ENCODE measurements at regions not wholly inside any gene's neighbourhood (a gene's known extent, or its start where the extent isn't known, plus 50 kb on each side); places are given as distances from the start of the nearest gene placed in this dataset.

DNA sequence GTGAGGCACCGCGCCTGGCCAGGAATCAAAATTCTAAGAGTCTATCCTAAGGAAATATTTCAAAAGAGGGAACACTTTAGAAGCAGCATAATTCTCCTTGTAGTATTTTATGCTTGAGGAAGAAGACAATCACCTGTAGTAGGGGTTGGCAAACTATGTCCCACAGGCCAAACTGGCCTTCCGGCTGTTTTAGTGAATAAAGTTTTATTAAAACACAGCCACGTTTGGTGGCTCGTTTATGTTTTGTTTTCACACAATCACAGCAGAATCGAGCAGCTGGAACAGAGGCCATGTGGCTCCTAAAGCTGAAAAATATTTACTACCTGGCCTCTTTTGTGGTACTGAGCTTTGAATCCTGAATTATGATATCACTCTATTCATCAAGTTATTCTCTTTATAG, 131.7 kb upstream of the TNS3 start:
- H2AFZ ChIP-seq (ENCODE audit: low read depth): no peak overlapping the region
- WGBS (ENCODE audit: low lambda C conversion rate): 93% methylated on average over 6 of the region's 6 CpGs
- no peaks in the 10 kb centered on the region for H3K27me3 ChIP-seq (ENCODE audit: insufficient read depth)
- no peaks in the 10 kb centered on the region for H3K9me2 ChIP-seq
- no peaks in the 10 kb centered on the region for H4K20me1 ChIP-seq (ENCODE audit: insufficient read depth)
- peaks cover 4% of the 10 kb centered on the region for H3F3A ChIP-seq (replicated peaks; ENCODE audit: insufficient read depth)
- no peak overlapping the region for H3K4me3 ChIP-seq (ENCODE audit: low read depth in 2 of 2, low read length in 1 of 2)
- CTCF ChIA-PET: no interaction called here
- no peak overlapping the region for H3K9ac ChIP-seq
- H3K4me1 ChIP-seq (ENCODE audit: control insufficient read depth in 1 of 2, insufficient read depth in 2 of 2, low read depth in 1 of 2, low read length in 1 of 2): peaks cover 0 to 20% of the 10 kb centered on the region in 2 experiments; a peak in 1 of 4 replicates
- H3K36me3 ChIP-seq (replicated peaks in 1 of 2; ENCODE audit: control insufficient read depth in 1 of 2, insufficient read depth in 2 of 2, low read length in 1 of 2): no peaks in the 10 kb centered on the region
- H3K27ac ChIP-seq (ENCODE audit: low read depth in 2 of 2, low read length in 1 of 2): no peak overlapping the region
- no peak overlapping the region for H3K4me2 ChIP-seq
- no peaks in the 10 kb centered on the region for H3K79me2 ChIP-seq (ENCODE audit: insufficient read depth)
- TF ChIP-seq EZH2phosphoT487 (IDR thresholded peaks at IDR 0.05; ENCODE audit: borderline replicate concordance, low read depth): no peak
- TF ChIP-seq, protein P1, sequence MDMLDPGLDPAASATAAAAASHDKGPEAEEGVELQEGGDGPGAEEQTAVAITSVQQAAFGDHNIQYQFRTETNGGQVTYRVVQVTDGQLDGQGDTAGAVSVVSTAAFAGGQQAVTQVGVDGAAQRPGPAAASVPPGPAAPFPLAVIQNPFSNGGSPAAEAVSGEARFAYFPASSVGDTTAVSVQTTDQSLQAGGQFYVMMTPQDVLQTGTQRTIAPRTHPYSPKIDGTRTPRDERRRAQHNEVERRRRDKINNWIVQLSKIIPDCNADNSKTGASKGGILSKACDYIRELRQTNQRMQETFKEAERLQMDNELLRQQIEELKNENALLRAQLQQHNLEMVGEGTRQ (IDR thresholded peaks at IDR 0.05; ENCODE audit: borderline replicate concordance, low read depth, low read length): no peak
- TF ChIP-seq, protein P2, sequence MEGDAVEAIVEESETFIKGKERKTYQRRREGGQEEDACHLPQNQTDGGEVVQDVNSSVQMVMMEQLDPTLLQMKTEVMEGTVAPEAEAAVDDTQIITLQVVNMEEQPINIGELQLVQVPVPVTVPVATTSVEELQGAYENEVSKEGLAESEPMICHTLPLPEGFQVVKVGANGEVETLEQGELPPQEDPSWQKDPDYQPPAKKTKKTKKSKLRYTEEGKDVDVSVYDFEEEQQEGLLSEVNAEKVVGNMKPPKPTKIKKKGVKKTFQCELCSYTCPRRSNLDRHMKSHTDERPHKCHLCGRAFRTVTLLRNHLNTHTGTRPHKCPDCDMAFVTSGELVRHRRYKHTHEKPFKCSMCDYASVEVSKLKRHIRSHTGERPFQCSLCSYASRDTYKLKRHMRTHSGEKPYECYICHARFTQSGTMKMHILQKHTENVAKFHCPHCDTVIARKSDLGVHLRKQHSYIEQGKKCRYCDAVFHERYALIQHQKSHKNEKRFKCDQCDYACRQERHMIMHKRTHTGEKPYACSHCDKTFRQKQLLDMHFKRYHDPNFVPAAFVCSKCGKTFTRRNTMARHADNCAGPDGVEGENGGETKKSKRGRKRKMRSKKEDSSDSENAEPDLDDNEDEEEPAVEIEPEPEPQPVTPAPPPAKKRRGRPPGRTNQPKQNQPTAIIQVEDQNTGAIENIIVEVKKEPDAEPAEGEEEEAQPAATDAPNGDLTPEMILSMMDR (IDR thresholded peaks at IDR 0.05): no peak
- TF ChIP-seq MEF2A (IDR thresholded peaks at IDR 0.05; ENCODE audit: borderline replicate concordance, low read depth): no peak
- no peak for TF ChIP-seq ZBTB33 (IDR thresholded peaks at IDR 0.05; ENCODE audit: borderline replicate concordance, low read depth)
- no peak for TF ChIP-seq TCF12 (IDR thresholded peaks at IDR 0.05)
- no peak for TF ChIP-seq CHD2 (IDR thresholded peaks at IDR 0.05; ENCODE audit: low read length, partially characterized antibody)
- TF ChIP-seq JUND (IDR thresholded peaks at IDR 0.05): no peak
- H3K9me3 ChIP-seq: no peaks in the 10 kb centered on the region
- no peak for DNase-seq
- POLR2A ChIA-PET: no interaction called here

- Histone ChIP-seq H3F3A (replicated peaks; ENCODE audit: insufficient read depth) (peaks cover 4% of the 10 kb centered on the region), H4K20me1 (ENCODE audit: insufficient read depth) (no peaks in the 10 kb centered on the region), H3K79me2 (ENCODE audit: insufficient read depth) (no peaks in the 10 kb centered on the region), H3K4me2 (no peak overlapping the region), H3K36me3 (replicated peaks in 1 of 2; ENCODE audit: control insufficient read depth in 1 of 2, insufficient read depth in 2 of 2, low read length in 1 of 2) (no peaks in the 10 kb centered on the region), H3K4me3 (ENCODE audit: low read depth in 2 of 2, low read length in 1 of 2) (no peak overlapping the region), H3K9ac (no peak overlapping the region), H3K27me3 (ENCODE audit: insufficient read depth) (no peaks in the 10 kb centered on the region), H3K27ac (ENCODE audit: low read depth in 2 of 2, low read length in 1 of 2) (no peak overlapping the region), H3K4me1 (ENCODE audit: control insufficient read depth in 1 of 2, insufficient read depth in 2 of 2, low read depth in 1 of 2, low read length in 1 of 2) (peaks cover 0 to 20% of the 10 kb centered on the region in 2 experiments; a peak in 1 of 4 replicates), H2AFZ (ENCODE audit: low read depth) (no peak overlapping the region), H3K9me3 (no peaks in the 10 kb centered on the region), H3K9me2 (no peaks in the 10 kb centered on the region)
- ChIA-PET POLR2A (no interaction called here), CTCF (interaction anchor here (1.1 to 1.6 kb wide), 2 partner anchors 17 to 446 kb away, joined by 3 to 4 read pairs; no protein-coding TSS in a partner anchor)
- WGBS (ENCODE audit: low lambda C conversion rate): 94% methylated on average over 11 of the region's 11 CpGs
- no peak for DNase-seq
- TF ChIP-seq, protein P2 (IDR thresholded peaks at IDR 0.05): no peak
- no peak for TF ChIP-seq JUND (IDR thresholded peaks at IDR 0.05)
- TF ChIP-seq TCF12 (IDR thresholded peaks at IDR 0.05): no peak
- no peak for TF ChIP-seq RCOR1 (IDR thresholded peaks at IDR 0.05; ENCODE audit: low read length)
- no peak for TF ChIP-seq EP300 (IDR thresholded peaks at IDR 0.05; ENCODE audit: borderline replicate concordance in 1 of 2, low read depth in 1 of 2, low read length in 1 of 2)
- no peak for TF ChIP-seq ELF1 (IDR thresholded peaks at IDR 0.05)
- TF ChIP-seq MXI1 (IDR thresholded peaks at IDR 0.05; ENCODE audit: low read depth, low read length): no peak
- TF ChIP-seq, protein P1 (IDR thresholded peaks at IDR 0.05; ENCODE audit: borderline replicate concordance, low read depth, low read length): no peak
- TF ChIP-seq USF1 (IDR thresholded peaks at IDR 0.05; ENCODE audit: borderline replicate concordance, low read depth): no peak
- no peak for TF ChIP-seq RXRA (IDR thresholded peaks at IDR 0.05; ENCODE audit: borderline replicate concordance, low read depth)
- no peak for TF ChIP-seq EZH2phosphoT487 (IDR thresholded peaks at IDR 0.05; ENCODE audit: borderline replicate concordance, low read depth)
- no peak for TF ChIP-seq TAF1 (IDR thresholded peaks at IDR 0.05; ENCODE audit: borderline replicate concordance, low read depth, low read length)
- no peak for TF ChIP-seq IRF3 (IDR thresholded peaks at IDR 0.05; ENCODE audit: low read depth, low read length)
- TF ChIP-seq POLR2AphosphoS5 (IDR thresholded peaks at IDR 0.05; ENCODE audit: low read depth, low read length): no peak
Measured at GRCh38 chr7:47712416-47712815, 130.5 kb upstream of the TNS3 start.

Measured in SK-N-SH (cell line).